Urothelium cell line (cell line): ENCODE measurements at regions not wholly inside any gene's neighbourhood (a gene's known extent, or its start where the extent isn't known, plus 50 kb on each side); places are given as distances from the start of the nearest gene placed in this dataset.
A peak's percentile ranks its signal among the peaks of the same experiment; 100 is the strongest.
"Not testable (repeated sequence)": the region's sequence is repeated elsewhere in the genome, so short reads cannot be mapped to it uniquely, and the experiment has no call there.

Experiments used
- DNase-seq: peaks from one replicate; pipeline ENCODE4 v3.0.0; 2011; ENCODE audit warnings: low spot score, mixed read lengths
- FAIRE-seq: peaks from 2 replicates; lab custom pipeline; 2011; peaks lifted over from hg19 to GRCh38; lab: Jason Lieb, UNC

DNA sequence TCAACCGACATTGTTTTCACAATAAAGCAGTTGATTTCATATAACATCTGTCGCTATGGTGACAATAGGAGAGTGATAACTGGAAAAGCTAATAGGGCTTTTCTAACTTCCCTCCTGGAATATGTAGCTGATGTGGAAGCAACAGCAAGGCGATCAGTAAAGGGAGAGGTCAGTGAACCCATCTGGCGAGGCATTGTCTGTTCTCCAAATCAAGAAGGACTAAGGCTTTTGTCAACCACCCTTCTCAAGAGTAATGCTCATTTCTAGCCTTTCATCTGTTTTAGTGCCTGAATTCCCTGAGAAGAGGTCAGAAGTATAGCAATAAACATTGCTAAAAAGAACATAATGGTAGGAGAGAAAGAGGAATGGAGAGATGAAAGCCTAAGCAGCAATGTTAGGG, 201.3 kb downstream of the AKAP7 start:
- FAIRE-seq (no peak), DNase-seq (no peak)

DNA sequence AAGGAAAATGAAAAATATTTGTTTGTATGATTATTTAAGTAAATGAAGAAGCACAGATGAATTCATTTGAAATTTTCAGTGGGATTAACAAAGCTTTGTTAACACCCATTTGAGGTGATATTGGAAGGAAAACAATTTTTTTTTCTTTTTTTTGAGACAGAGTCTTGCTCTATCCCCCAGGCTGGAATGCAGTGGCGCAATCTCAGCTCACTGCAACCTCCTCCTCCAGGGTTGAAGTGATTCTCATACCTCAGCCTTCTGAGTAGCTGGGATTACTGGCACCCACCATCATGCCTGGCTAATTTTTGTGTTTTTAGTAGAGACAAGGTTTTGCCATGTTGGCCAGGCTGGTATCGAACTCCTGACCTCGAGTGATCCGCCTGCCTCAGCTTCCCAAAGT, 211.6 kb downstream of the AKAP7 start:
- not testable (repeated sequence) for FAIRE-seq, DNase-seq

DNA sequence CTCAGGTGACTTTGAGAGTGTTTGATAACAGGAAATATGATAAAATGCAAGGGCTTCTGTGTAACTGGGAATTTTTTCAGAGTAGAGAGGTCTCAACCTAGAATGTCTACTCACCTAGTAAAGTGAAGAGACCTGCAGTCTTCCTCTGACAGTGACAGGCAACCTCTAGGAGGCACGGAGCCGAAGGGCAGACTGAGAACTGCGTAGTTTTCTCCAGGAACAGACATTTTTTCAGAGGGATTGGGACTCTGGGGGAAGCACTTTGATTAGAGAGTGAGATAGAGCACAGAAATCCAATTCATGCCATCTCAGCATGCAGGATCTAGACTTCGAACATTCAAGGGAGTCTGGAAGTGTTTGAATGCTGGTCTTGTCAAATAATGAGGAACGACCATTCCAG, 213.3 kb downstream of the AKAP7 start:
- FAIRE-seq (no peak), DNase-seq (no peak)

DNA sequence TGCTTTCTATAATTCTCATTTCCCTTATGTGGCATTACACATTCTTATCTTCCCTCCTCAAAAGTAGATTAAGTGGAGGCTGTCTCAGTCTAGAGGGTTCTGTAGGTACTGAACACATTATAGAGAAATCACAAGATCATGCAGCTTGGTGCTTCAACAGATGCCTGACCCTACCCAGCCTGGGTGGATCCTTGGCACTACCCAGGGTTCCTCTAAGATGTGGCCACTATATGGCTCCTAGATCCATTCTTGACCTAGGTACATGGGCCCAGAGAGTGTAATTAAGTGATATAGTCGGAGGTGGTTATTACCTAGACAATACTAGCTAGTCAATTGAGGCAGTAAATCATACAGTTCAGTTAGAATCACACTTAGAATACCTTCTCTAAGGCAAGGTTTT, 213.9 kb downstream of the AKAP7 start:
- DNase-seq (no peak), FAIRE-seq (no peak)

DNA sequence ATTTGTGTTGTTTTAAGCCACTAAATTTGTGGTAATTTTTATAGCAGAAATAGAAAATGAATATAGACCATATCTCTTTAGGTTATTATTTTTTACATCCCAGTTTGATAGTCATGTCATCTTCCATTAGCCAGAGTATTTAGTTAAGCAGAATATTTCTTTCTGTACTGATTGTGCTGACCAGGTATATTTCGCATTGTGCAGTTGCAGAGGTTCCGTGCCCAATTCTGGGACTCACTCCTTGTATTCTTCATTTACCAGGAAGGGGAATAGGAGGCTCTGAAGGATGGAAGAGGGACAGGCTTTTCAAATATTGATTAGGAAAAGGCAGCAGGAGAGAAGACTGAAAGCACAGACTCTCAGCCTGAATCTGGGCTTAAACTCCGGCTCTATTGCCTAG, 217.8 kb downstream of the AKAP7 start:
- no peak for FAIRE-seq
- DNase-seq = no peak

DNA sequence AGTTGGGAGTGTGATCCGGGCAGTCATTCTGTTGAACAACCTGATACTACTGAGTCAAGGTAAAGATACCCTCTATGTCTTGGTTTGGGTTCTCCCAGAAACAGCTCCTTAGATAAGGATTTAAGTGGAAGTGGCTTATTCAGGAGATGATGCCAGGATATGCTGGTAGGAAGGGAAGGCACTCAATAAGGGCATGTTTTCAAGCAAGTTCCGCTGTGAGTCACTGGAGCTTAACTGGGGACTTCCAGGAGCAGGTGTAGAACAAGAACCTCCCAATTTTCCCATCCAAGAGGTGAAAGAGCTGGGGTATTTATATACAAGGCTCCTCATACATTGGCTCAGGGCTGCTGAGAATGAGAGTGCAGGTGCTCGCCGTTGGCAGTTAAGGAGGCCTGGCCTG, 218.6 kb downstream of the AKAP7 start:
- FAIRE-seq (no peak), DNase-seq (no peak)

DNA sequence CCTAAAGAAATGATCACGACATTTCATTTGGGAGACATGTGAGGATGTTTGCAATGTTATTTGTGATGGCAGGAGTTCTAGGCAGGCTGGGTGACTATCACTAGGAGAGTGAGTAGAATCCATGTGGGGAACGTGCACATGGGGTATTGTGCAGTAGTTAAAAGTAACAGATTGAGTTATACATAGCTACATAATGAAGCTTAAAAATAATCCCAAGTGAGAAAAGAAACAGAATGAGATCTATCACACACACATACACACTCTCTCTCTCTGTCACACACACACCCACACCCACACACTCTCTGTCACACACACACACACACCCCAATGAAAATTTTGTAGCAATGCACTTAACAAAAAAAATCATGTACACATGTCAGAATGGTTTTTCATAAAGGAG, 218.7 kb upstream of the ARG1 start:
- FAIRE-seq (no peak), DNase-seq (no peak)

DNA sequence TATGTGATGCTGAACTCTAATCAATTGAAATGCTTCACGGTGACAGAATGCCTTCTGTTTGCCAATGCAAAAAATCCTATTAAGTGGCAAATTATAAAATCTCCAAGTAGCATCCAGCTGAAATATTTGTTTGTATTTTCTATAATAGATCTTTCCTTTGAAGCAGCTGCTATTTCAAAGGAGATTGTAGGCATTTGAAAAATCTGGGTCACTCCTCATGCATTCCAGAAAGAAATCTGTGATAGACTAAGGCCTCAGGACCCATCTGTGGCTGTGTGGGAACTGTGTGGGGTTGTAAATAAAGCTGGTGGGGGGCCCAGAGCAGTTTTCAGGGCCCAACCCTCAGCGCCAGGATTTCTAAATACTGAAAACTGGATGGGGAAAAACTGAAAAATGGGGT, 216.9 kb upstream of the ARG1 start:
- DNase-seq (no peak), FAIRE-seq (no peak)

DNA sequence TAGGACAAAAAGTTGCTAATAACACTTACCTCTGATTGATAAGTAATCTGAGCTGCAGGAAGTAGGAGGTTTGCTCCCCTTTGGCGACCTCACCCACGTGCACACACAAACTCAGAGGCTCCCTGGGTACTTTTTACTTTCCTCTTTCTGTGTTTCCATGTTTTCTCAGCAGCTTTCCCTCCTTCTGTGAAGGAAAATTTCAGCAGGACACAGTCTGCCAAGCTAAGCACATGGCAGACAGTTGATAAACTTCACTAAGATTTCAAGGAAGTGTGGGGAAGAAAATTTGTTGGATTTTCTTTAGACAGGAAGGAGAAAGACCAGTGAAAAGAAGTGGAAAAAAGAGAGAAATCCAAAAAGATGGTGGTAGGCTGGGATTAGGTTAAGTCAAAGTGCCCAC, 215.5 kb upstream of the ARG1 start:
- FAIRE-seq = no peak

DNA sequence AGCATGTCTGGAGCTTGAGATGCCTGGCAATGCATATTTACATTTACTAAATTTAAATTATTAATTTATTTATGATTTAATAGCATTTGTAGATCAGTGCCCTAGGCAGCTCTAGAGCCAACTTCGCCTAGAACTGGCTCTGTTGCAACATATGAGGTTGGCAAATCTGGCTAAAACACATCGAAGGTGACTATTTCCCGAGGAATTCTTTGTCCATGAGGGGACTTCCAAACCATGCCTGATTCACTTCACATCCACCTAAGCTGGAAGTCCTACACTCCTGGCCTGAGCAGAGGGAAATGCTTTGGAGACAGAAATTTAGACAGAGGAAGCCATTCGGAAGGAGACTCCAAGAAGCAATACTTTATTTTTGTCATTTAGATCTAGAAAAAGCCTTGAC, 211.0 kb upstream of the ARG1 start:
- FAIRE-seq (no peak), DNase-seq (no peak)

More for the DNA sequence above, 215.5 kb upstream of the ARG1 start:
- DNase-seq = no peak

DNA sequence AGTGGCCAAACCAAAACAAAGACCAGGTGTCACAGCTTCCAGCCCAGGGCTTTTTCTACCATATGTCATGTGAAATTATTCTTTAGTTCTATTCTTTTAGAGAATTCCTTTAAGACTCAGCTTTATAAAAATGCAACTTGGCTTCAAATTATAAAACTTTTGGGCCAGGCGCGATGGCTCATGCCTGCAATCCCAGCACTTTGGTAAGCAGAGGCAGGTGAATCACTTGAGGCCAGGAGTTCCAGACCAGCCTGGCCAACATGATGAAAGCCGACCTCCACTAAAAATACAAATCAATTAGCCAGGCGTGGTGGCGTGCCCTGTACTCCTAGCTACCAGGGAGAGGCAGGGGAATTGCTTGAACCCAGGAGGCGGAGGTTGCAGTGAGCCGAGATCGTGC, 210.3 kb upstream of the ARG1 start:
- DNase-seq (no peak), FAIRE-seq (no peak)

DNA sequence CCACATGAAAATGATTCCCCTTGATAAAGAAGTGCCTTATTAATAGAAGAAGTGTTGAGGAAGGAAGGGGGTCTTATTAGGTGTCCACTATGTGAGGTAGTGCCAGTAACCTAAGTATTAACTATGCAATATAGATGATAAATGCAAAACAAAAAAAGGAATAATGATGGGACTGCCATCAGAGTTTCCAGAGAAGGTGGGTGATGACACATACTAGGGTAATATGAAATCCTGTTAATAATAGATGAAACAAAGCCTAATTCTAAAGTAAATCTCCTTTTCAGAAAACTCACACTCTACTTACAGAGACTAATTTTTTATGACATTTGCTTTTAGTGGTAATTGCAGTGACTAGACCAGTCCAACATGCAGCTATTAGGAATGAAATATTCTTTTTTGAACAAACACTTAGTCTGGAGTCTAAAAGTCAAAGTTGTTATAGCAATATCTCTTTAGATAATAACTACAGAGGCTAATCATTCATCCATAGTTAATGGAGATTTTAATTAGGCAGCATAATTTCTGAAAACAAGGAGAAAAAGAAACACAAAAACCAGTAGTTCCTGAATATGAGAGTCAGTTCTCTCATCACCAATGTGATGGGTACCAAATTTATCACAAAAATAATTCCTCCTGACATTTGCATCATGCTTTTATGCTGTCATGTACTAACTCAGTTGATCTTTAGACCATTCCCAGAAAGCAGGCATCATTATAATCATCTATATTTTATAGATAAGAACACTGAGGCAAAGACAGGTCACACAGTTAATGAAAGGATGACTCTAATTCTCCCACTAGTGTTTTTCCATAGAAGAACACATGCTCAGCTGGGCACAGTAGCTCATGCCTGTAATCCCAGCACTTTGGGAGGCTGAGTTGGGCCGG, 208.8 kb upstream of the ARG1 start:
- no peak for DNase-seq
- FAIRE-seq = no peak

DNA sequence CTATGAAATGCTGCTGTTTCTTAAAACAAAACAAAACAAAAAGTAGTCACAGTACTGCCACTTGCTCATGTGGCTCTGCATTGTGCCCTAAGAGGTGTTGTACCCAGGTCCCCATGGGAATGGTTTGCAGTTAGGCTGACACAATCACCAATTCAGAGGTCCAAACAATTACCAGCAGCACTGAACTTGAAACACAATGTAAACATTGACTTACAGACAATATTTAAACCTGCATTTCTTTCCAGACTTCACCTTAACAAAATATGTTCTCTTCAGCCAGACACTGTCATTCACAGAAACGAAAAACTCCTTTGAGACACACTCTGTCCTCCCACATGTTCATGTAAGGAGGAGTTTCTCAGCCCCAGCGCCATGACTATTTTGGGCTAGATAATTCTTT, 206.8 kb upstream of the ARG1 start:
- DNase-seq (no peak), FAIRE-seq (no peak)

DNA sequence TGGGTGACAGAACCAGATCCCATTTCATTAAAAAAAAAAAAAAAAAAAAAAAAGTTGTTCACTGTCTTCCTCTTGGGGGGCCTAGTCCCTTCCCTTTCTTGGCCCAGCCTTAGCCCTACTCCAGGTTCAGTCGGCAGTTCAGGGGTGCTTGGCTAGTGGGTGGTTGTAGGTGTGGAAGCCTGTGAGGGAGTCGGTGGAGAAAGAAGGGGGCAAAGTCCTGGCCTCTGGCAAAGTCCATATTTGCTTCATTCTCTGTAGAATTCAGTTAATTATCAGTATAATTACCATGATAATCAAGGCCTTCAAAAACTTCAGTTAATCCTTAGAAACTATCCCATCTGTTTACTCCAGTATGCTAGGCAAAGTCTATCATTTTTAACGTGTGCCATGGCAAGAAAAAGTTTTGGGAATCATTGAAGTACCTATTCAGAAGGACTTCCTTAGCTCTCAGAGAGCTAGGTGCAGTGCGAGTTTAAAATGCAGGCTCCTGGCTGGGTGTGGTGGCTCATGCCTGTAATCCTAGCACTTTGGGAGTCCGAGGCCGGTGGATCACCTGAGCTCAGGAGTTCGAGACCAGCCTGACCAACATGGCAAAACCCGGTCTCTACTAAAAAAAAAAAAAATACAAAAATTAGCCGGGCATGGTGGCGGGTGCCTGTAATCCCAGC, 205.7 kb upstream of the ARG1 start:
- FAIRE-seq = no peak
- no peak for DNase-seq

DNA sequence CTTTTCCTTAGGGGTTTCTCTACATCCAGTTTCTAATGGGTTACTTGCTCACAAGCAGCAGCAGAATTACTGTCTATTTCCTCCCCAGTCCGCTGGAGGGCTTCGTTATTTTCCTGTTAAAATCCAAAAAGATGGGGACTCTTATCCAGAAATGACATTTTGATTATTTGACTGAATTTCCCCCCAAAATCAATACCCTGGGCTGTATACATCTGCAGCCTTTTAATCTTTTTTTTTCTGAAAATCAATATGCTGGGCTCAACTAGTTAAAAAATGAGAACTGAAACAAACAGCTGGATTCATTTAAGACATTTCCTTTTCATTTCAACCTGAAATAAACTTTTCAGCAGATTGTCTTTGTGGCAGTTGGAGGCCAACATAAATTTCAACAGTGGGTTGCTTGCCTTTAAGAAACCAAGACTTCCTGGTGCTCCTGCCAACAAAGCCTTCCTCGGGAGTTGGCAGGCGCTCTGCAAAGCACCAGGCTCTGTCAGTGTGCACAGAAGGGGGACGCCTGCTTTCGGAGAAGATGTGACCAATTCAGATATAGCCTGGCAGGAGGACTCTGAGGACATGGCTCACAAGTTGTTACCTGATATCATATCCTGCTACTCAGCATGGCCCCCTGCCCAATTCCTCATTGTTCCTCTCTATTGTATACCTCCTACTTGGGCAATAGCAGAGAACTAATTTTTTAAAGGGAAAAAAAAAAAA, 204.7 kb upstream of the ARG1 start:
- FAIRE-seq (no peak), DNase-seq (no peak)

DNA sequence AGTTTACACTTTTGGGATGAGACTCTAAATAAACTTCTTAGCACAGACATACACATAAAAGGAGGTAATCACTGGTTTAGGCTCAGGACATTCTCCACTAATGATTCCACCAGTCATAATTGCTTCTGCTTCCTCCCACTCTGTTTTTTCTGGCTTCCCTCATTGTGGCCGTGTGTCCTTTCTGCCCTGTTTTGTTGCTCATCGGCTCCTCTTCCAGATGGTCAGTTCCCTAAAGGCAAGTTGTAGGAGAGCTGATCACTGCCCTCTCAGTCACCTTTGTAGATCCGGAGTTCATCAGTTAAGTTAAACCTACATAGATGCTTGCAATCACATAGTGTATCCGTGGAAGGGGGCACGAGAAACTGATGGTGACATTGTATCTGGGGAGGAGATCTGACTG, 200.5 kb upstream of the ARG1 start:
- FAIRE-seq (no peak), DNase-seq (no peak)

DNA sequence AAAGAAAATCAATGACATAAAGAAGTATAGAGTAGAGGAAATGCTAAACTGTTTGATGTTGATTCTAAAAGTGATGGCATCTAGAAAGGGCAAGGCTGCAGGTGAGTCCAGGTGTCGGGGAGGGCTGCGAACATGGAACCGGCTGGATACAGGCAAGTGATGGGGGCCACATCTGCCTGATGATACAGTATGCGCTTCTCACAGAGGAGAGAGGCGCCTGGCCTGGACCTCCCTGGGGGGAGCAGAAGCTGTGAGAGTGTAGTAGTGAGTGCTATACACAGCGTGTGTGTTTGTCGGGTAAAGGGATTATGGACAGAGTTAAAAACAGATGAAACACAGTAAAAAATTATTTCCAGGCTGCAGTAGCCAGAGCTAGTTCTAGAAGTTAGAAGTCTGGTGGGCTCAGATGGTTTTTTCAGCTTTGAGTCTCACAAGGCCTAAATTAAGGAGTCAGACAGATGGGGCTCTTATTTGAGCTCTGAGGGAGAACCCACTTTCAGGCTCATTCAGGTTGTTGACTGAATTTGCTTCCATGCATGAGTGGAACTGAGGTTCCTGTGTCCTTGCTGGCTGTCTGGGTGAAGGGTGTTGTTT, 195.8 kb upstream of the ARG1 start:
- DNase-seq = no peak
- FAIRE-seq = no peak

DNA sequence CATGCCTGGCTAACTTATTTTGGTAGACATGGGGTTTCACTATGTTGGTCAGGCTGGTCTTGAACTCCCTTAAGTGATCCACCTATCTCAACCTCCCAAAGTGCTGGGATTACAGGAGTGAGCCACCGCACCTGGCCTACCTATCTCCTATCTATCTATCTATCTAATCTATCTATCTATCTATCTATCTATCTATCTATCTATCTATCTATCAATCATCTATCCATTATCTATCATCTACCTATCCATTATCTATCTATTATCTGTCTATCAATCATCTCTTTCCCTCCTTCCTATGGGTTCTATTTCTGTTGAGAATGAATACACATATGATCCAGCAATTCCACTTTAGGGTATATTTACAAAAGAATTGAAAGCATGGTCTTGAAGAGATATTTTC, 194.2 kb upstream of the ARG1 start:
- DNase-seq = no peak
- no peak for FAIRE-seq

DNA sequence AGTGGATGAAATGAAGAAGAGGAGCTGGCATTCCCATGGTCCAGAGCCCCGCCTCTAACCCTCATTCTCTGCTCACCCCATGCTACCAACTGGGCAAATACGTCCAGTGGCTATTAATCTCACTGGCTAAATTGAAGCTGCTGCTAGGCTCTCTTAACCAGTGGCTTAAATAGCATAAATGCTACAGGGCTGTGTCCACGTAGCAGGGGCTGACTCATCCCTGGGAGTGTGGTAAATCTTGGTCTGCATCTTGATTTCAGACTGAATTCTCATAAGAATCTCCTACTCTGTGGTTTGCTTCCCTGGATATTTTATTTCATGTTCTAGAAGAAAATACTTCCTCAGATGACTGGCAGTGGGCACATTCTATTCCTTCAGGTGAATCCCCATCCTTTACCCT, 193.1 kb upstream of the ARG1 start:
- DNase-seq (peak; percentile 26), FAIRE-seq (no peak)

DNA sequence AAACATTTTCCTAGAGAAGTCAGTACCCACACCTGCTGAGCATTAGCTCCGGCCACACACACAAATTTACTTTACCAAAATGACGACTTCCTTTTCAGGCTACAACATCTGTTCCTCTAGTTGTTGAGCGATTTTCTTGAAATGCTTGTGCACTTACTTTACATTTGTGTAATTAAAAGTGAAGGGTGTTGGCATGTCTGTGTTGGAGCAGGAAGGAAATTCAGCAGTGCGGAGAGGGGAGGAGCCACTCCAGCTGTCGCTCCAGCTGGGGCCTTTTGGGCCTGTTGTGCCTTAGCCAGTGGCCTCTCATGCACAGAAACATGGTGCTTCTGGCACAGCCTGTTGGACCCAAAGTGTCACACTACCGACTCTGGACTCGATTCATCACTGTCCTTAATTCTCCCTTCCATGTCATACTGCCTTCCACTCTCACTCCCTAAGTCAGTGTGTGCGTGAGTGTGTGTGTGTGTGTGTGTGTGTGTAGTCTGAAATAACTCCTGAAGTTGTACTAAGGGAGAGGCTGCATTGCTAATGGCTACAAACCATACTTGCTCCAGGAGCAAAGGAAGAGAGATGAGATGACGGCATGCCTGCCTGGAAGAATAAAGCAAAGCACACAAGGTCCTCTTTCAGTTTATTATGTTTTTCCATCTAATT, 191.8 kb upstream of the ARG1 start:
- FAIRE-seq (no peak), DNase-seq (no peak)

DNA sequence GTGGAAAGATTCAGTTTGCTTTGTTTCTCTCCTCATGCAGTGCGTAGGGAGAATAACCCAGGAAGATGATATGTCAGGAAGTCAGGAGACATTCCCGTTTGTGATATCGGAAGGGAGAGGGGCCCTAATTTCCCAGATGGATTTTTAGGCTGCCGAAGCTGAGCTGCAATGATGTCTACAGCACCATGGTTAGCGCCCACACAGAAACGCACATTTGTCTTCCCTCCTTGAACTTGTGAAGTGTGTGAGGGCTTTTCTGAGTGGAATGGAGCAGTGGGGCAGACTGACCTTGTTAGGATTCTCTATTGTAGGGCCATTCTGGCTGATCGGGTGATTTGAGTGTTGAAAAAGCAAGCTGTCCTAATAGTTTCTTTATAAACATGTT, 191.3 kb upstream of the ARG1 start:
- no peak for DNase-seq
- FAIRE-seq = no peak
